NT2/D1 (cell line): ENCODE measurements at regions not wholly inside any gene's neighbourhood (a gene's known extent, or its start where the extent isn't known, plus 50 kb on each side); places are given as distances from the start of the nearest gene placed in this dataset.

Source experiments
- SUZ12 ChIP-seq: IDR thresholded peaks from 2 replicates; pipeline ENCODE4 v1.6.1; 2011; ENCODE audit not compliant: insufficient read length, insufficient read depth; ENCODE audit errors: extremely low read depth
- YY1 ChIP-seq: IDR thresholded peaks from 2 replicates; pipeline ENCODE4 v1.6.1; 2011; ENCODE audit not compliant: insufficient read length, insufficient read depth
- ZNF274 ChIP-seq: IDR thresholded peaks from 2 replicates; pipeline ENCODE4 v1.6.1; 2011; ENCODE audit warnings: mild to moderate bottlenecking, low read depth, low read length

GRCh38 chr16:59116744-59117143 lies 382.6 kb upstream of the GOT2 start:
- TF ChIP-seq SUZ12 (no peak), YY1 (no peak), ZNF274 (no peak)
